HepG2 (cell line): ENCODE measurements at regions not wholly inside any gene's neighbourhood (a gene's known extent, or its start where the extent isn't known, plus 50 kb on each side); places are given as distances from the start of the nearest gene placed in this dataset.

Experiments used
- ATF5 ChIP-seq: sonication (generic); formaldehyde crosslinking; IDR thresholded peaks from 2 replicates; pipeline ENCODE4 v1.4.0; 2020; ENCODE audit warnings: mild to moderate bottlenecking, low read depth, missing genetic modification reagents
- FOXK2 ChIP-seq: fragments of 450-650 bp; IDR thresholded peaks from 2 replicates; pipeline ENCODE4 v1.6.1; 2016
- HNRNPUL1 ChIP-seq: fragments of 200-400 bp; formaldehyde crosslinking; IDR thresholded peaks from 2 replicates; pipeline ENCODE4 v1.6.1; 2017; ENCODE audit warnings: low read depth, mild to moderate bottlenecking, low read length, moderate library complexity
- MED8 ChIP-seq: sonication (generic); formaldehyde crosslinking; IDR thresholded peaks from 2 replicates; pipeline ENCODE4 v1.8.1; 2023; ENCODE audit warnings: mild to moderate bottlenecking, missing genetic modification reagents; ENCODE audit not compliant: insufficient replicate concordance
- NFAT5 ChIP-seq: sonication (generic); formaldehyde crosslinking; IDR thresholded peaks from 2 replicates; pipeline ENCODE4 v1.4.0; 2020; ENCODE audit warnings: missing genetic modification reagents
- SMAD9 ChIP-seq: sonication (generic); formaldehyde crosslinking; IDR thresholded peaks from 2 replicates; pipeline ENCODE4 v1.5.1; 2020; ENCODE audit warnings: mild to moderate bottlenecking, missing genetic modification reagents
- TFE3 ChIP-seq: IDR thresholded peaks from 2 replicates; pipeline ENCODE4 v1.6.1; 2016
- THAP11 ChIP-seq: IDR thresholded peaks from 2 replicates; pipeline ENCODE4 v1.6.1; 2016; ENCODE audit warnings: missing biosample characterization, missing genetic modification reagents
- TRAFD1 ChIP-seq: sonication (generic); formaldehyde crosslinking; IDR thresholded peaks from 2 replicates; pipeline ENCODE4 v1.5.1; 2020; ENCODE audit warnings: missing genetic modification reagents, mild to moderate bottlenecking, borderline replicate concordance
- ZNF292 ChIP-seq: sonication (generic); formaldehyde crosslinking; IDR thresholded peaks from 2 replicates; pipeline ENCODE4 v1.8.1; 2022; ENCODE audit warnings: mild to moderate bottlenecking, low read depth, missing genetic modification reagents, borderline replicate concordance

GRCh38 chr6:122872311-122872710, 83.3 kb downstream of the SMPDL3A start (continued):
- TF ChIP-seq THAP11 (CRISPR knock-in tag) (no peak), MED8 (CRISPR knock-in tag) (no peak), TRAFD1 (no peak), TFE3 (CRISPR knock-in tag) (no peak), ZNF292 (CRISPR knock-in tag) (no peak), NFAT5 (CRISPR knock-in tag) (no peak), ATF5 (CRISPR knock-in tag) (no peak), HNRNPUL1 (no peak), FOXK2 (no peak), SMAD9 (no peak)
